H1 (cell line): ENCODE measurements at regions not wholly inside any gene's neighbourhood (a gene's known extent, or its start where the extent isn't known, plus 50 kb on each side); places are given as distances from the start of the nearest gene placed in this dataset.

ENCODE experiments used
- CTCF ChIA-PET: fragments of 300-600 bp; sonication (Branson Sonifier 250); formaldehyde crosslinking; loops from one replicate; lab custom pipeline; 2021; ENCODE audit not compliant: partially characterized antibody; lab: Charles Lee
- POLR2A ChIA-PET: fragments of 300-600 bp; sonication (Branson Sonifier 250); formaldehyde crosslinking; loops from one replicate; lab custom pipeline; 2021; ENCODE audit warnings: inconsistent platforms; ENCODE audit not compliant: partially characterized antibody; lab: Charles Lee
- DNase-seq, 2 experiments: peaks; one replicate each; pipeline versions ENCODE4 v3.0.0 to v3.0.0-alpha.2; 2010 to 2022; ENCODE audit warnings: low spot score in 2 of 2, low read depth in 1 of 2, mixed read lengths in 1 of 2
- FAIRE-seq: peaks from 2 replicates; lab custom pipeline; 2011; peaks lifted over from hg19 to GRCh38; lab: Jason Lieb, UNC
- H2AFZ ChIP-seq: 2 replicates; pipeline ENCODE4 v1.8.1; 2012; ENCODE audit warnings: low read length, inconsistent platforms
- H2AK5ac ChIP-seq: 2 replicates; pipeline ENCODE4 v1.6.1; 2013; ENCODE audit warnings: low read depth, low read length
- H2BK120ac ChIP-seq: replicated peaks from 2 replicates; pipeline ENCODE3; 2013; ENCODE audit warnings: low read depth, low read length, inconsistent platforms
- H2BK12ac ChIP-seq: 2 replicates; pipeline ENCODE4 v1.6.1; 2013; ENCODE audit warnings: low read depth, low read length
- H2BK15ac ChIP-seq: 2 replicates; pipeline ENCODE4 v1.6.1; 2013; ENCODE audit warnings: low read length
- H2BK20ac ChIP-seq: 2 replicates; pipeline ENCODE4 v1.6.1; 2013; ENCODE audit warnings: low read length
- H2BK5ac ChIP-seq: 2 replicates; pipeline ENCODE4 v1.6.1; 2013; ENCODE audit warnings: low read depth, low read length
- H3K14ac ChIP-seq: 2 replicates; pipeline ENCODE4 v1.6.1; 2013; ENCODE audit warnings: inconsistent platforms; ENCODE audit not compliant: insufficient read length
- H3K18ac ChIP-seq: 2 replicates; pipeline ENCODE4 v1.6.1; 2013; ENCODE audit warnings: low read length; ENCODE audit errors: extremely low read depth
- H3K23ac ChIP-seq: 2 replicates; pipeline ENCODE4 v1.6.1; 2013; ENCODE audit warnings: inconsistent platforms; ENCODE audit not compliant: insufficient read length
- H3K23me2 ChIP-seq: 2 replicates; pipeline ENCODE4 v1.6.1; 2013; ENCODE audit warnings: low read depth, low read length
- H3K27ac ChIP-seq: 2 replicates; pipeline ENCODE4 v1.6.1; 2011; ENCODE audit warnings: low read depth, low read length, inconsistent platforms
- H3K27me3 ChIP-seq, 4 experiments: replicated peaks in 1 of 4; 1 replicate in 1 of 4; 2 replicates in 3 of 4; pipeline versions ENCODE4 v1.6.1 to v1.8.1; 2011 to 2013; ENCODE audit warnings: low read length in 3 of 4, mild to moderate bottlenecking in 3 of 4, inconsistent platforms in 2 of 4, mixed read lengths in 2 of 4, moderate library complexity in 1 of 4; ENCODE audit not compliant: control insufficient read depth in 3 of 4, insufficient read depth in 3 of 4; ENCODE audit errors: extremely low read depth in 1 of 4
- H3K36me3 ChIP-seq, 4 experiments: 2 replicates each; pipeline versions ENCODE4 v1.6.1 to v1.8.1; 2011 to 2013; ENCODE audit warnings: mild to moderate bottlenecking in 4 of 4, low read length in 3 of 4, moderate library complexity in 2 of 4, control low read depth in 1 of 4, inconsistent platforms in 1 of 4; ENCODE audit not compliant: insufficient read depth in 4 of 4, control insufficient read depth in 2 of 4
- H3K4ac ChIP-seq: replicated peaks from 2 replicates; pipeline ENCODE3; 2013; ENCODE audit warnings: low read length, low read depth, mixed read lengths, inconsistent platforms; ENCODE audit not compliant: insufficient read length
- H3K4me1 ChIP-seq, 4 experiments: replicated peaks in 1 of 4; 1 replicate in 1 of 4; 2 replicates in 3 of 4; pipeline versions ENCODE4 v1.6.1 to v1.8.1; 2011 to 2013; ENCODE audit warnings: low read length in 3 of 4, inconsistent platforms in 2 of 4, mixed read lengths in 1 of 4; ENCODE audit not compliant: insufficient read depth in 4 of 4, control insufficient read depth in 3 of 4
- H3K4me2 ChIP-seq, 2 experiments: 2 replicates each; pipeline versions ENCODE4 v1.6.1 to v1.8.1; 2011 to 2013; ENCODE audit warnings: low read depth in 2 of 2, low read length in 2 of 2, control low read depth in 1 of 2, inconsistent platforms in 1 of 2, mild to moderate bottlenecking in 1 of 2; ENCODE audit not compliant: insufficient read depth in 1 of 2
- H3K4me3 ChIP-seq, 4 experiments: fragments of 200-600, 300-600 bp in 1 of 4; sonication (generic), shearing (Covaris generic), sonication (Bioruptor Twin) in 1 of 4; 2 replicates each; pipeline versions ENCODE4 v1.5.1 to v1.8.1; 2011 to 2016; ENCODE audit warnings: low read length in 4 of 4, low read depth in 3 of 4, control low read depth in 2 of 4, inconsistent platforms in 2 of 4, mild to moderate bottlenecking in 2 of 4, mixed read lengths in 1 of 4, moderate library complexity in 1 of 4; ENCODE audit not compliant: insufficient read depth in 2 of 4; ENCODE audit errors: extremely low read depth in 1 of 4
- H3K56ac ChIP-seq: replicated peaks from 2 replicates; pipeline ENCODE3; 2013; ENCODE audit warnings: low read depth, mild to moderate bottlenecking, mixed read lengths, low read length, inconsistent platforms; ENCODE audit not compliant: insufficient read length
- H3K79me1 ChIP-seq: 2 replicates; pipeline ENCODE4 v1.6.1; 2013; ENCODE audit warnings: low read depth, low read length, control low read depth
- H3K79me2 ChIP-seq, 2 experiments: 2 replicates each; pipeline versions ENCODE4 v1.6.1 to v1.8.1; 2012 to 2013; ENCODE audit warnings: low read length in 2 of 2, mild to moderate bottlenecking in 2 of 2, inconsistent platforms in 1 of 2; ENCODE audit not compliant: insufficient read depth in 2 of 2, control insufficient read depth in 1 of 2
- H3K9ac ChIP-seq, 4 experiments: replicated peaks in 1 of 4; 1 replicate in 1 of 4; 2 replicates in 3 of 4; pipeline versions ENCODE4 v1.6.1 to v1.8.1; 2011 to 2013; ENCODE audit warnings: low read depth in 3 of 4, low read length in 3 of 4, control low read depth in 2 of 4, mild to moderate bottlenecking in 2 of 4, moderate library complexity in 2 of 4, inconsistent platforms in 1 of 4; ENCODE audit errors: extremely low read depth in 1 of 4
- H3K9me3 ChIP-seq, 2 experiments: 2 replicates each; pipeline versions ENCODE4 v1.6.1 to v1.8.1; 2012 to 2013; ENCODE audit warnings: mild to moderate bottlenecking in 2 of 2, moderate library complexity in 2 of 2, control low read depth in 1 of 2, inconsistent platforms in 1 of 2, low read depth in 1 of 2, low read length in 1 of 2, mixed read lengths in 1 of 2; ENCODE audit not compliant: insufficient read depth in 2 of 2
- H4K20me1 ChIP-seq, 2 experiments: replicated peaks in 1 of 2; 2 replicates each; pipeline versions ENCODE3 to v1.8.1; 2011 to 2013; ENCODE audit warnings: inconsistent platforms in 2 of 2, low read length in 2 of 2, mild to moderate bottlenecking in 1 of 2; ENCODE audit not compliant: insufficient read depth in 2 of 2, control insufficient read depth in 1 of 2
- H4K5ac ChIP-seq: 2 replicates; pipeline ENCODE4 v1.6.1; 2013; ENCODE audit warnings: low read length, low read depth, mixed read lengths, inconsistent platforms; ENCODE audit not compliant: insufficient read length
- H4K8ac ChIP-seq: 2 replicates; pipeline ENCODE4 v1.8.0; 2013; ENCODE audit warnings: mild to moderate bottlenecking, moderate library complexity, low read length, inconsistent platforms; ENCODE audit not compliant: insufficient read depth; ENCODE audit errors: extremely low read depth
- H4K91ac ChIP-seq: replicated peaks from 2 replicates; pipeline ENCODE3; 2013; ENCODE audit warnings: low read length, mixed read lengths, inconsistent platforms; ENCODE audit not compliant: insufficient read length
- ATF3 ChIP-seq: IDR thresholded peaks from 2 replicates; pipeline ENCODE4 v1.6.1; 2011; ENCODE audit warnings: low read depth, mild to moderate bottlenecking, low read length; ENCODE audit not compliant: insufficient read depth
- BACH1 ChIP-seq: IDR thresholded peaks from 2 replicates; pipeline ENCODE4 v1.6.1; 2012; ENCODE audit warnings: low read length, improper control_type of control experiment
- CEBPB ChIP-seq: IDR thresholded peaks from 2 replicates; pipeline ENCODE4 v1.6.1; 2012; ENCODE audit warnings: low read depth, low read length
- EGR1 ChIP-seq: IDR thresholded peaks from 2 replicates; pipeline ENCODE4 v1.6.1; 2011; ENCODE audit warnings: low read depth, low read length, borderline replicate concordance
- EZH2 ChIP-seq: fragments of 200-600 bp; sonication (generic); IDR thresholded peaks from 2 replicates; pipeline ENCODE4 v1.7.1; 2012; ENCODE audit warnings: low read depth, mild to moderate bottlenecking, moderate library complexity, low read length, inconsistent platforms; ENCODE audit not compliant: severe bottlenecking
- GABPA ChIP-seq: IDR thresholded peaks from 2 replicates; pipeline ENCODE4 v1.6.1; 2011; ENCODE audit warnings: mild to moderate bottlenecking, low read length, moderate library complexity, borderline replicate concordance; ENCODE audit not compliant: insufficient read depth
- GTF2F1 ChIP-seq: IDR thresholded peaks from 2 replicates; pipeline ENCODE4 v1.6.1; 2012; ENCODE audit warnings: low read depth, low read length, improper control_type of control experiment, borderline replicate concordance
- HDAC2 ChIP-seq, 2 experiments: fragments of 300-600 bp in 1 of 2; sonication (generic) in 1 of 2; IDR thresholded peaks; 2 replicates each; pipeline ENCODE4 v1.6.1; 2011 to 2012; ENCODE audit warnings: low read depth in 2 of 2, low read length in 2 of 2, mild to moderate bottlenecking in 2 of 2, moderate library complexity in 2 of 2, borderline replicate concordance in 1 of 2, inconsistent platforms in 1 of 2
- JUND ChIP-seq: IDR thresholded peaks from 2 replicates; pipeline ENCODE4 v1.6.1; 2011; ENCODE audit warnings: mild to moderate bottlenecking, improper control_type of control experiment, low read length
- KDM1A ChIP-seq: fragments of 200-600, 300-600 bp; sonication (generic); IDR thresholded peaks from 2 replicates; pipeline ENCODE4 v1.7.1; 2016; ENCODE audit warnings: mild to moderate bottlenecking, low read length, borderline replicate concordance
- KDM5A ChIP-seq: fragments of 200-600 bp; IDR thresholded peaks from 2 replicates; pipeline ENCODE4 v1.7.1; 2012; ENCODE audit warnings: mild to moderate bottlenecking, low read length, inconsistent platforms, mixed read lengths
- NANOG ChIP-seq: IDR thresholded peaks from 2 replicates; pipeline ENCODE4 v1.6.1; 2011; ENCODE audit warnings: low read length, low read depth, mild to moderate bottlenecking, inconsistent platforms; ENCODE audit not compliant: insufficient read depth, poor library complexity, severe bottlenecking
- SP2 ChIP-seq: IDR thresholded peaks from 2 replicates; pipeline ENCODE4 v1.6.1; 2012; ENCODE audit warnings: mild to moderate bottlenecking, low read length, inconsistent platforms
- TAF1 ChIP-seq: IDR thresholded peaks from 2 replicates; pipeline ENCODE4 v1.6.1; 2011; ENCODE audit warnings: mild to moderate bottlenecking, low read depth, low read length
- TCF12 ChIP-seq: IDR thresholded peaks from 2 replicates; pipeline ENCODE4 v1.6.1; 2011; ENCODE audit warnings: low read depth, mild to moderate bottlenecking, low read length
- WGBS, 2 experiments: shearing (Covaris generic) in 1 of 2; methylation state at CpG; one replicate each; pipeline versions ENCODE4 v1.1.6 to v1.1.7; 2013 to 2015; ENCODE audit warnings: low lambda C conversion rate in 2 of 2, mixed read lengths in 2 of 2, inconsistent platforms in 1 of 2, low coverage in 1 of 2, missing lambda C conversion rate in 1 of 2; ENCODE audit not compliant: insufficient replicate concordance in 2 of 2, insufficient coverage in 1 of 2, insufficient read length in 1 of 2; ENCODE audit errors: extremely low coverage in 1 of 2, missing lambda C conversion rate in 1 of 2; 5-methylcytosine and 5-hydroxymethylcytosine counted together

GRCh38 chrX:33307911-33308354 is 96.6 kb upstream of the DMD start:
- no peaks in the 10 kb centered on the region for H3K79me2 ChIP-seq
- TF ChIP-seq GTF2F1: no peak
- TF ChIP-seq JUND: no peak
- no peak for TF ChIP-seq EGR1
- no peak for TF ChIP-seq KDM5A
- no peak for TF ChIP-seq NANOG
- no peak for TF ChIP-seq HDAC2 (IDR thresholded peaks at IDR 0.05; ENCODE audit: borderline replicate concordance in 1 of 2, low read depth in 2 of 2, low read length in 2 of 2)
- TF ChIP-seq BACH1: no peak
- no peak for TF ChIP-seq CEBPB
- TF ChIP-seq EZH2: no peak
- no peak for TF ChIP-seq SP2
- TF ChIP-seq GABPA: no peak
- TF ChIP-seq KDM1A: no peak
- TF ChIP-seq TCF12: no peak
- TF ChIP-seq TAF1: no peak
- TF ChIP-seq ATF3: no peak

More at GRCh38 chrX:33307911-33308354, 96.6 kb upstream of the DMD start:
- no peak overlapping the region for H3K23ac ChIP-seq
- H2AFZ ChIP-seq: no peak overlapping the region
- CTCF ChIA-PET: no interaction called here
- no peak overlapping the region for H3K18ac ChIP-seq
- H4K8ac ChIP-seq: no peak overlapping the region
- H3K4me3 ChIP-seq: no peak overlapping the region
- H3K14ac ChIP-seq: no peak overlapping the region
- POLR2A ChIA-PET: no interaction called here
- H2BK20ac ChIP-seq: no peak overlapping the region
- no peak overlapping the region for H3K27ac ChIP-seq
- H2BK15ac ChIP-seq: no peak overlapping the region
- H3K36me3 ChIP-seq: no peaks in the 10 kb centered on the region
- no peaks in the 10 kb centered on the region for H3K79me1 ChIP-seq
- H3K4me2 ChIP-seq: no peak overlapping the region
- no peak overlapping the region for H2BK5ac ChIP-seq
- H2BK120ac ChIP-seq: no peak overlapping the region
- no peaks in the 10 kb centered on the region for H3K23me2 ChIP-seq
- no peaks in the 10 kb centered on the region for H3K9me3 ChIP-seq
- H3K56ac ChIP-seq: no peak overlapping the region
- 97% methylated on average over 2 of the region's 2 CpGs; no CpG with 5 or more reads in 1 of the 2 experiments for WGBS, 2 experiments
- H3K4ac ChIP-seq: no peak overlapping the region
- no peaks in the 10 kb centered on the region for H4K20me1 ChIP-seq
- no peak for DNase-seq
- H2BK12ac ChIP-seq: no peak overlapping the region
- H4K5ac ChIP-seq: no peak overlapping the region
- H3K4me1 ChIP-seq: no peaks in the 10 kb centered on the region
- FAIRE-seq: no peak
- no peak overlapping the region for H3K9ac ChIP-seq
- H2AK5ac ChIP-seq: no peak overlapping the region
- H3K27me3 ChIP-seq: no peaks in the 10 kb centered on the region
- no peak overlapping the region for H4K91ac ChIP-seq
